Body of pancreas (tissue), 4 donors: ENCODE measurements at regions not wholly inside any gene's neighbourhood (a gene's known extent, or its start where the extent isn't known, plus 50 kb on each side); places are given as distances from the start of the nearest gene placed in this dataset.
"Not testable (repeated sequence)": the region's sequence is repeated elsewhere in the genome, so short reads cannot be mapped to it uniquely, and the experiment has no call there.

Experiments used
- ATAC-seq: fragments of 150-250 bp; one replicate; pipeline ENCODE4 v1.9.1; 2016
- DNase-seq, 4 donors: peaks; one replicate each; pipeline ENCODE4 v3.0.0-alpha.2; 2019
- H3K27ac ChIP-seq, 4 donors: fragments of 200-600 bp; sonication (generic); 1 replicate in 3 of 4; 2 replicates in 1 of 4; pipeline versions ENCODE4 v1.5.1 to v1.6.1; 2016 to 2019; ENCODE audit warnings: mild to moderate bottlenecking in 1 of 4, mixed read lengths in 1 of 4, moderate library complexity in 1 of 4
- H3K27me3 ChIP-seq, 2 donors: fragments of 200-600 bp; sonication (generic); one replicate each; pipeline ENCODE4 v1.6.0; 2016; ENCODE audit warnings: mild to moderate bottlenecking in 1 of 2
- H3K36me3 ChIP-seq, 2 donors: fragments of 200-600 bp; sonication (generic); replicated peaks in 1 of 2; 2 replicates each; pipeline ENCODE4 v1.5.1; 2016; ENCODE audit warnings: low read depth in 2 of 2; ENCODE audit not compliant: insufficient read depth in 1 of 2
- H3K4me1 ChIP-seq: fragments of 200-600 bp; sonication (generic); one replicate; pipeline ENCODE4 v1.6.0; 2016
- H3K4me3 ChIP-seq, 2 donors: fragments of 200-600 bp; sonication (generic); 1 replicate in 1 of 2; 2 replicates in 1 of 2; pipeline ENCODE4 v1.5.1; 2016 to 2019
- H3K9me3 ChIP-seq, 3 donors: fragments of 200-600 bp; sonication (generic); 1 replicate in 2 of 3; 2 replicates in 1 of 3; pipeline ENCODE4 v1.5.1; 2016
- POLR2A ChIP-seq, 3 donors: fragments of 450-650 bp; IDR thresholded peaks; one replicate each; pipeline ENCODE4 v1.6.1; 2016; ENCODE audit warnings: antibody characterized with exemption in 3 of 3, mild to moderate bottlenecking in 2 of 3
- WGBS, 2 donors: methylation state at CpG; one replicate each; pipeline ENCODE4 v1.1.5; 2017; 5-methylcytosine and 5-hydroxymethylcytosine counted together
- intact Hi-C: fragments of 100-400 bp; cut with DNase I; formaldehyde crosslinking; loops from one replicate; pipeline ENCODE4 v1.15.1; 2023
- TF ChIP-seq, protein P1 (sequence below), 7 experiments: fragments of 450-650 bp in 4 of 7; fragments of 200-600 bp in 3 of 7; sonication (generic) in 3 of 7; IDR thresholded peaks; one replicate each; pipeline ENCODE4 v1.5.1; 2016 to 2019; ENCODE audit warnings: antibody characterized with exemption in 7 of 7

DNA sequence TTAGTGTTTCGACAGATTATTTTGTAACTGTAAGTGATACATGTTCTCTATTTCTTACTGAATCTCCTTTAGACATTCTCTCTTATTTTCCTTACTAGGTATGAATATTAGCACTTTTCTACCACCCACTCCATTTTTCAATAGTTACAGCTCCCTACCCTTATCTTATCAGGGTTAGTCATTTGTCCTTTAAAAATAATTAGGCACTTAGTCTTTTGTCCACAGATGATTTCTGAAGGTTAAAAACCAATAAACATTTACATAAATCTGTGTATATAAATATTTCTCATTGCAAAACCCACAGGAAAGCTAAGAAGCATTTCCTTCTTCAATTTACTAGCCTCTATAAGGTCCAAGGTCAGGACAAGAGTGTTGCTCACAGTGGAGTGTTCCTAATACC is 624.1 kb upstream of the MIR17HG start:
- intact Hi-C loops = no loop called here
- TF ChIP-seq, protein P1, sequence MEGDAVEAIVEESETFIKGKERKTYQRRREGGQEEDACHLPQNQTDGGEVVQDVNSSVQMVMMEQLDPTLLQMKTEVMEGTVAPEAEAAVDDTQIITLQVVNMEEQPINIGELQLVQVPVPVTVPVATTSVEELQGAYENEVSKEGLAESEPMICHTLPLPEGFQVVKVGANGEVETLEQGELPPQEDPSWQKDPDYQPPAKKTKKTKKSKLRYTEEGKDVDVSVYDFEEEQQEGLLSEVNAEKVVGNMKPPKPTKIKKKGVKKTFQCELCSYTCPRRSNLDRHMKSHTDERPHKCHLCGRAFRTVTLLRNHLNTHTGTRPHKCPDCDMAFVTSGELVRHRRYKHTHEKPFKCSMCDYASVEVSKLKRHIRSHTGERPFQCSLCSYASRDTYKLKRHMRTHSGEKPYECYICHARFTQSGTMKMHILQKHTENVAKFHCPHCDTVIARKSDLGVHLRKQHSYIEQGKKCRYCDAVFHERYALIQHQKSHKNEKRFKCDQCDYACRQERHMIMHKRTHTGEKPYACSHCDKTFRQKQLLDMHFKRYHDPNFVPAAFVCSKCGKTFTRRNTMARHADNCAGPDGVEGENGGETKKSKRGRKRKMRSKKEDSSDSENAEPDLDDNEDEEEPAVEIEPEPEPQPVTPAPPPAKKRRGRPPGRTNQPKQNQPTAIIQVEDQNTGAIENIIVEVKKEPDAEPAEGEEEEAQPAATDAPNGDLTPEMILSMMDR (IDR thresholded peaks at IDR 0.05) = no peak
- no peak for TF ChIP-seq POLR2A (IDR thresholded peaks at IDR 0.05)
- DNase-seq = no peak
- H3K4me1 ChIP-seq = peaks cover 1% of the 10 kb centered on the region
- no peaks in the 10 kb centered on the region for H3K36me3 ChIP-seq
- ATAC-seq = no peak
- no peak overlapping the region for H3K4me3 ChIP-seq
- H3K27me3 ChIP-seq = no peaks in the 10 kb centered on the region
- no peak overlapping the region for H3K27ac ChIP-seq
- WGBS, 2 donors = 83 to 91% methylated on average over 1 of the region's 1 CpG
- no peaks in the 10 kb centered on the region for H3K9me3 ChIP-seq

DNA sequence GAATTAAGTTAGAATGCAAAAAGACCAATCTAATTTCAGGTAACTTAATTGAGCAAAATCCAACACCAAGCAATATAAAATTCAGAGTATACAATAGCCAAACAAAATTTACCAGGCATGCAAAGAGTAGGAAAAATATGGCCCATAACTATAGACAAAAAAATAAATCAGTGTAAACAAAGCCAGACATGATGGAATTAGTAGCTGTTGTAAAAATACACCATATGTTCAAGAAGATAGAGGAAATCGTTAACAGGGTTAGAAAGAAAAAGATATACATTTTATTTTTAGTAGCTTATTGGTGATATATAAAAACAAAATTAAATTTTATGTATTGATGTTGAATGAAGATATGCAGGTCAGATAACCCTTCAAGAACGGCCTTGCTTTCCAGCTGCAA is 621.1 kb upstream of the MIR17HG start:
- WGBS, 2 donors = 67 to 80% methylated on average over 2 of the region's 2 CpGs
- ATAC-seq (no peak), DNase-seq (no peak)
- Histone ChIP-seq H3K36me3 (no peaks in the 10 kb centered on the region), H3K4me1 (no peaks in the 10 kb centered on the region), H3K27ac (no peak overlapping the region), H3K27me3 (no peaks in the 10 kb centered on the region), H3K4me3 (no peak overlapping the region), H3K9me3 (no peaks in the 10 kb centered on the region)
- intact Hi-C loops = no loop called here
- TF ChIP-seq POLR2A (IDR thresholded peaks at IDR 0.05) = no peak
- TF ChIP-seq, protein P1 (IDR thresholded peaks at IDR 0.05) = no peak

DNA sequence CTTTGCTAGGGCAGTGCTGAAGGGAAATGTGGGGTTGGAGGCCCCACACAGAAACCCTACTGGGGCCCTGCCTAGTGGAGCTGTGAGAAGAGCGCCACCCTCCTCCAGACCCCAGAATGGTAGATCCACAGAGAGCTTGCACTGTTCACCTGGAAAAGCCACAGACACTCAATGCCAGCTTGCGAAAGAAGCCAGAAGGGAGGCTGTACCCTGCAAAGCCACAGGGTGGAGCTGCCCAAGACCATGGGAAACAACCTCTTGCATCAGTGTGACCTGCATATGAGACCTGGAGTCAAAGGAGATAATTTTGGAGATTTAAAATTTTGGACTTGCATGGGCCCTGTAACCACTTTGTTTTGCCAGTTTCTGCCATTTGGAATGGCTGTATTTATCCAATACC is 615.4 kb upstream of the MIR17HG start:
- 80 to 100% methylated on average over 1 to 2 of the region's 2 CpGs for WGBS, 2 donors
- no peak for DNase-seq
- no peak for ATAC-seq
- TF ChIP-seq, protein P1 (IDR thresholded peaks at IDR 0.05) = no peak
- no peak for TF ChIP-seq POLR2A (IDR thresholded peaks at IDR 0.05)
- Histone ChIP-seq H3K4me3 (no peak overlapping the region), H3K27ac (no peak overlapping the region), H3K4me1 (no peaks in the 10 kb centered on the region), H3K27me3 (no peaks in the 10 kb centered on the region), H3K9me3 (no peaks in the 10 kb centered on the region), H3K36me3 (no peaks in the 10 kb centered on the region)
- intact Hi-C loops = no loop called here

DNA sequence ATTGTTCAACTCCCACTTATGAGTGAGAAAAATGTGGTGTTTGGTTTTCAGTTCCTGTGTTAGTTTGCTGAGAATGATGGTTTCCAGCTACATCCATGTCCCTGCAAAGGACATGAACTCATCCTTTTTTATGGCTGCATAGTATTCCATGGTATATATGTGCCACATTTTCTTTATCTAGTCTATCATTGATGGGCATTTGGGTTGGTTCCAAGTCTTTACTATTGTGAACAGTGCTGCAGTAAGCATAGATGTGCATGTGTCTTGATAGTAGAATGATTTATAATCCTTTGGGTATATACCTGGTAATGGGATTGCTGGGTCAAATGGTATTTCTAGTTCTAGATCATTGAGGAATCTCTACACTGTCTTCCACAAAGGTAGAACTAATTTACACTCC is 613.0 kb upstream of the MIR17HG start:
- H3K27ac ChIP-seq, H3K4me1 ChIP-seq, H3K4me3 ChIP-seq, DNase-seq, ATAC-seq, H3K36me3 ChIP-seq, H3K9me3 ChIP-seq, H3K27me3 ChIP-seq, intact Hi-C loops: not testable (repeated sequence)

DNA sequence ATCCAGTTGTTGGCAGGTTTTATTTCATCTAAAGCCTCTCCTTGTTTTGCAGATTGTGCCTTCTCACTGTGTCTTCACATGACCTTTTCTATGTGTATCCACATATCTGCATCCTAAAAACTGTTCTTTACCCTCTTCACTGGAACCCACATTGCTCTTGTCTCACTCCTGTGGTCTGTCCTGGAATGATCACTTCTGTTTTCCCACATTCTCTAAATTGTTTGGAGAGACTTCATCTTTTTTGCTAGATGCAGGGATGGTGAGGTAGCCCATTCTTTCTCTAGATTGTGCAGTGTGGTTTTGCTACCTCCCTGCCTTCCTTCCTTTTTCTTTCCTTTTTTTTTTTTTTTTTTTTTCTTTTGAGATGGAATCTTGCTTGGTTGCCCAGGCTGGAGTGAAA is 608.6 kb upstream of the MIR17HG start:
- no peaks in the 10 kb centered on the region for H3K27me3 ChIP-seq
- no peak for ATAC-seq
- H3K9me3 ChIP-seq = no peaks in the 10 kb centered on the region
- no peaks in the 10 kb centered on the region for H3K4me1 ChIP-seq
- no peak for DNase-seq
- intact Hi-C loops = no loop called here
- TF ChIP-seq, protein P1 (IDR thresholded peaks at IDR 0.05) = no peak
- no peak for TF ChIP-seq POLR2A (IDR thresholded peaks at IDR 0.05)
- no peak overlapping the region for H3K27ac ChIP-seq
- H3K36me3 ChIP-seq = no peaks in the 10 kb centered on the region
- H3K4me3 ChIP-seq = no peak overlapping the region
